ENCODE measurements at regions not wholly inside any gene's neighbourhood (a gene's known extent, or its start where the extent isn't known, plus 50 kb on each side); places are given as distances from the start of the nearest gene placed in this dataset.

- Histone ChIP-seq H3K27ac (peak overlapping the region in 1 of 4 donors; percentile 59), H3K4me1 (peaks cover 0 to 28% (median 7%) of the 10 kb centered on the region in 4 donors), H3K9me3 (no peaks in the 10 kb centered on the region), H3K27me3 (no peaks in the 10 kb centered on the region), H3K4me3 (no peak overlapping the region), H3K36me3 (no peaks in the 10 kb centered on the region)
- no peak for DNase-seq (ENCODE audit: low spot score in 2 of 2)
- TF ChIP-seq, protein P1, sequence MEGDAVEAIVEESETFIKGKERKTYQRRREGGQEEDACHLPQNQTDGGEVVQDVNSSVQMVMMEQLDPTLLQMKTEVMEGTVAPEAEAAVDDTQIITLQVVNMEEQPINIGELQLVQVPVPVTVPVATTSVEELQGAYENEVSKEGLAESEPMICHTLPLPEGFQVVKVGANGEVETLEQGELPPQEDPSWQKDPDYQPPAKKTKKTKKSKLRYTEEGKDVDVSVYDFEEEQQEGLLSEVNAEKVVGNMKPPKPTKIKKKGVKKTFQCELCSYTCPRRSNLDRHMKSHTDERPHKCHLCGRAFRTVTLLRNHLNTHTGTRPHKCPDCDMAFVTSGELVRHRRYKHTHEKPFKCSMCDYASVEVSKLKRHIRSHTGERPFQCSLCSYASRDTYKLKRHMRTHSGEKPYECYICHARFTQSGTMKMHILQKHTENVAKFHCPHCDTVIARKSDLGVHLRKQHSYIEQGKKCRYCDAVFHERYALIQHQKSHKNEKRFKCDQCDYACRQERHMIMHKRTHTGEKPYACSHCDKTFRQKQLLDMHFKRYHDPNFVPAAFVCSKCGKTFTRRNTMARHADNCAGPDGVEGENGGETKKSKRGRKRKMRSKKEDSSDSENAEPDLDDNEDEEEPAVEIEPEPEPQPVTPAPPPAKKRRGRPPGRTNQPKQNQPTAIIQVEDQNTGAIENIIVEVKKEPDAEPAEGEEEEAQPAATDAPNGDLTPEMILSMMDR (IDR thresholded peaks at IDR 0.05) = no peak
- TF ChIP-seq POLR2A (IDR thresholded peaks at IDR 0.05) (no peak), EP300 (IDR thresholded peaks at IDR 0.05) (no peak)
These were observed 60.7 kb upstream of the ITGA1 start for GRCh38 chr5:52727020-52727419.

DNA sequence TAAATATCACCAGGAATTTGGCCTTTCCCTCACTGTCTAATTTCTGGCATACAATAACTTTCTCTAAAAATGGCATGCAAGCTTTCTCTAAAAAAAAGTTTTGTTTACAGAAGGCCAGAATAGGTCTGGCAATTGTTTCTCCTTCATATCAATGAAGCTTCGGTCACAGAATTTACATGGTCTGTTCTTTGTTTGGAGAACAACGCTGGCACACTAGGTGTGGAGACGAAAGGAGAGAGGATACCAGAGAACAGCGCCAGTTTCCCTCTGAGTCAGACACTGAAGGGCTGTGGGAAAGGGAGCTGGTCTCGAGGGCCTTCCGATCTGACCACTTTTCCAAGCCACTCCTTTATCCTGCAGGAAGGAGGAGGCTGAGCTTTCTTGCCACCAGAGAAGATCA, 60.1 kb upstream of the ITGA1 start:
- Histone ChIP-seq H3K27ac (peak overlapping the region in 3 of 4 donors; percentile 6 to 62 (median 59)), H3K27me3 (no peaks in the 10 kb centered on the region), H3K4me3 (no peak overlapping the region), H3K9me3 (no peaks in the 10 kb centered on the region), H3K4me1 (peaks cover 0 to 28% (median 7%) of the 10 kb centered on the region in 4 donors), H3K36me3 (no peaks in the 10 kb centered on the region)
- TF ChIP-seq, protein P1 (IDR thresholded peaks at IDR 0.05) = no peak
- TF ChIP-seq EP300 (IDR thresholded peaks at IDR 0.05) (no peak), POLR2A (IDR thresholded peaks at IDR 0.05) (no peak)
- no peak for DNase-seq (ENCODE audit: low spot score in 2 of 2)
- WGBS, 2 donors = 17 to 26% methylated on average over 6 of the region's 6 CpGs

DNA sequence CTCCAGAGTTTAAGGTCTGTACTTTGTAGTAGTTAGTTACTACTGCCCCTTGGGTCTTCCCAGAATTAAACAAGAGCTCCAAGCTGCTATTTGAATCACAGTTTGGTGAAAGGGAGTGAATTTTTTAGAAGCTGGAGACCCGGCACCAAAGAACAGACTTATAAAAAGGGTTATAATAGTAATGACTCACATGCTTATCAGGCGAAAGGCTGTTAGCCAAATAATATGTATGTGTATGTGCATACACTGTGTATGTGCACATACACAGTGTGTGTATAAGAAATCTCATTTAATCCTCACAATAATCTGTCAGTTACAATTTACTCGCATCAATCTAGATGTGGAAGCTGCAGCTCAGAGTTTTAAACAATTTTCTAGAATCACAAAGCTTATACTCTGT, 59.5 kb upstream of the ITGA1 start:
- Histone ChIP-seq H3K4me3 (no peak overlapping the region), H3K27me3 (no peaks in the 10 kb centered on the region), H3K4me1 (peaks cover 0 to 28% (median 7%) of the 10 kb centered on the region in 4 donors), H3K36me3 (no peaks in the 10 kb centered on the region), H3K27ac (peak overlapping the region in 3 of 4 donors; percentile 6 to 62 (median 59)), H3K9me3 (no peaks in the 10 kb centered on the region)
- TF ChIP-seq POLR2A (IDR thresholded peaks at IDR 0.05) (no peak), EP300 (IDR thresholded peaks at IDR 0.05) (no peak)
- TF ChIP-seq, protein P1 (IDR thresholded peaks at IDR 0.05) = no peak
- 85 to 86% methylated on average over 3 of the region's 3 CpGs for WGBS, 2 donors
- DNase-seq (ENCODE audit: low spot score in 2 of 2) = no peak

- TF ChIP-seq POLR2A (IDR thresholded peaks at IDR 0.05) (no peak), EP300 (IDR thresholded peaks at IDR 0.05) (no peak)
- TF ChIP-seq, protein P1 (IDR thresholded peaks at IDR 0.05) = no peak
- Histone ChIP-seq H3K4me1 (peaks cover 0 to 28% (median 7%) of the 10 kb centered on the region in 4 donors), H3K36me3 (no peaks in the 10 kb centered on the region), H3K27me3 (no peaks in the 10 kb centered on the region), H3K4me3 (no peak overlapping the region), H3K9me3 (no peaks in the 10 kb centered on the region), H3K27ac (no peak overlapping the region)
- no peak for DNase-seq (ENCODE audit: low spot score in 2 of 2)
- WGBS, 2 donors = 80 to 89% methylated on average over 5 of the region's 5 CpGs
These were observed 59.0 kb upstream of the ITGA1 start for GRCh38 chr5:52728686-52729085.

GRCh38 chr5:52731274-52732027, 56.3 kb upstream of the ITGA1 start:
- Histone ChIP-seq H3K4me3 (no peak overlapping the region), H3K9me3 (no peaks in the 10 kb centered on the region), H3K36me3 (no peaks in the 10 kb centered on the region), H3K27me3 (no peaks in the 10 kb centered on the region), H3K4me1 (peaks cover 0 to 17% (median 5%) of the 10 kb centered on the region in 4 donors), H3K27ac (no peak overlapping the region)
- WGBS, 2 donors = 84 to 92% methylated on average over 1 of the region's 1 CpG
- no peak for DNase-seq (ENCODE audit: low spot score in 2 of 2)
- TF ChIP-seq, protein P1 (IDR thresholded peaks at IDR 0.05) = no peak
- TF ChIP-seq EP300 (IDR thresholded peaks at IDR 0.05) = no peak
- no peak for TF ChIP-seq POLR2A (IDR thresholded peaks at IDR 0.05)
